SK-N-SH (cell line): ENCODE measurements at regions not wholly inside any gene's neighbourhood (a gene's known extent, or its start where the extent isn't known, plus 50 kb on each side); places are given as distances from the start of the nearest gene placed in this dataset.

ENCODE experiments used
- CTCF ChIA-PET: fragments of 300-600, 350-600 bp; formaldehyde crosslinking; extraction: SDS; loops from one replicate; lab custom pipeline; 2021; lab: Yijun Ruan, JAX
- POLR2A ChIA-PET: fragments of 350-600 bp; sonication (Branson Sonifier 250); formaldehyde crosslinking; extraction: SDS; loops from one replicate; lab custom pipeline; 2020; ENCODE audit warnings: antibody characterized with exemption, inconsistent platforms; lab: Yijun Ruan, JAX
- DNase-seq: peaks from one replicate; pipeline ENCODE4 v3.0.0; 2012
- H2AFZ ChIP-seq: fragments of 200-600 bp; sonication (generic); 2 replicates; pipeline ENCODE4 v1.8.1; 2016; ENCODE audit warnings: antibody characterized with exemption, mild to moderate bottlenecking, low read depth
- H3F3A ChIP-seq: fragments of 200-600 bp; sonication (generic); replicated peaks from 2 replicates; pipeline ENCODE3; 2016; ENCODE audit warnings: antibody characterized with exemption, mild to moderate bottlenecking; ENCODE audit not compliant: insufficient read depth
- H3K27ac ChIP-seq, 2 experiments: fragments of 200-500 bp in 1 of 2; fragments of 200-600 bp in 1 of 2; sonication (Bioruptor generic) in 1 of 2; sonication (generic), shearing (Covaris generic) in 1 of 2; 2 replicates each; pipeline versions ENCODE4 v1.5.1 to v1.6.1; 2014 to 2016; ENCODE audit warnings: low read depth in 2 of 2, inconsistent platforms in 1 of 2, low read length in 1 of 2, mild to moderate bottlenecking in 1 of 2, mixed read lengths in 1 of 2
- H3K27me3 ChIP-seq: fragments of 200-600 bp; sonication (generic), shearing (Covaris generic); 2 replicates; pipeline ENCODE4 v1.6.1; 2016; ENCODE audit warnings: mixed run types; ENCODE audit not compliant: insufficient read depth
- H3K36me3 ChIP-seq, 2 experiments: fragments of 200-500 bp in 1 of 2; fragments of 200-600 bp in 1 of 2; sonication (Bioruptor generic) in 1 of 2; sonication (generic) in 1 of 2; replicated peaks in 1 of 2; 2 replicates each; pipeline versions ENCODE3 to v1.5.1; 2014 to 2016; ENCODE audit warnings: low read length in 1 of 2, mild to moderate bottlenecking in 1 of 2; ENCODE audit not compliant: insufficient read depth in 2 of 2, control insufficient read depth in 1 of 2
- H3K4me1 ChIP-seq, 2 experiments: fragments of 200-500 bp in 1 of 2; fragments of 200-600 bp in 1 of 2; sonication (Bioruptor generic) in 1 of 2; sonication (generic), shearing (Covaris generic) in 1 of 2; 2 replicates each; pipeline versions ENCODE4 v1.5.1 to v1.6.1; 2014 to 2016; ENCODE audit warnings: low read depth in 1 of 2, low read length in 1 of 2, mixed run types in 1 of 2; ENCODE audit not compliant: insufficient read depth in 2 of 2, control insufficient read depth in 1 of 2
- H3K4me2 ChIP-seq: fragments of 200-600 bp; sonication (generic), shearing (Covaris generic); 2 replicates; pipeline ENCODE4 v1.6.1; 2017; ENCODE audit warnings: mixed run types
- H3K4me3 ChIP-seq, 2 experiments: fragments of 200-500 bp in 1 of 2; fragments of 200-600 bp in 1 of 2; sonication (Bioruptor generic) in 1 of 2; sonication (generic), shearing (Covaris generic) in 1 of 2; 2 replicates each; pipeline versions ENCODE4 v1.5.1 to v1.8.1; 2014 to 2016; ENCODE audit warnings: low read depth in 2 of 2, inconsistent platforms in 1 of 2, low read length in 1 of 2, mild to moderate bottlenecking in 1 of 2, mixed read lengths in 1 of 2, moderate library complexity in 1 of 2
- H3K79me2 ChIP-seq: fragments of 200-600 bp; sonication (generic); 2 replicates; pipeline ENCODE4 v1.8.1; 2017; ENCODE audit warnings: mild to moderate bottlenecking; ENCODE audit not compliant: insufficient read depth
- H3K9ac ChIP-seq: fragments of 200-600 bp; sonication (generic); 2 replicates; pipeline ENCODE4 v1.6.1; 2017; ENCODE audit warnings: mixed run types
- H3K9me2 ChIP-seq: fragments of 200-600 bp; sonication (generic); 2 replicates; pipeline ENCODE4 v1.6.1; 2017; ENCODE audit warnings: mixed run types
- H3K9me3 ChIP-seq: fragments of 200-600 bp; sonication (generic); 2 replicates; pipeline ENCODE4 v1.6.1; 2017; ENCODE audit warnings: mixed run types, mild to moderate bottlenecking, moderate library complexity
- H4K20me1 ChIP-seq: fragments of 200-600 bp; sonication (generic); 2 replicates; pipeline ENCODE4 v1.6.1; 2017; ENCODE audit warnings: mild to moderate bottlenecking, mixed run types; ENCODE audit not compliant: insufficient read depth
- FOXJ3 ChIP-seq: sonication (generic); formaldehyde crosslinking; IDR thresholded peaks from 2 replicates; pipeline ENCODE4 v1.5.1; 2020; ENCODE audit warnings: mild to moderate bottlenecking, missing genetic modification reagents
- GABPA ChIP-seq: IDR thresholded peaks from 2 replicates; pipeline ENCODE4 v1.4.0; 2012; ENCODE audit warnings: low read depth, mild to moderate bottlenecking
- GATA2 ChIP-seq: sonication (generic); formaldehyde crosslinking; IDR thresholded peaks from 2 replicates; pipeline ENCODE4 v1.5.0; 2020; ENCODE audit warnings: mild to moderate bottlenecking, missing genetic modification reagents
- JUND ChIP-seq: IDR thresholded peaks from 2 replicates; pipeline ENCODE4 v1.4.0; 2012
- MEF2A ChIP-seq: IDR thresholded peaks from 2 replicates; pipeline ENCODE4 v1.4.0; 2012; ENCODE audit warnings: low read depth, borderline replicate concordance
- MXI1 ChIP-seq: IDR thresholded peaks from 2 replicates; pipeline ENCODE4 v1.6.1; 2012; ENCODE audit warnings: mild to moderate bottlenecking, low read depth, low read length, improper control_type of control experiment
- NFIC ChIP-seq: IDR thresholded peaks from 2 replicates; pipeline ENCODE4 v1.4.0; 2012; ENCODE audit warnings: borderline replicate concordance
- SMC3 ChIP-seq: IDR thresholded peaks from 2 replicates; pipeline ENCODE4 v1.6.1; 2012; ENCODE audit warnings: low read depth, low read length, improper control_type of control experiment
- WGBS: methylation state at CpG from one replicate; pipeline ENCODE4 v1.1.6; 2017; ENCODE audit warnings: low lambda C conversion rate; 5-methylcytosine and 5-hydroxymethylcytosine counted together
- TF ChIP-seq, protein P1 (sequence below): fragments of 150-350 bp; IDR thresholded peaks from 2 replicates; pipeline ENCODE4 v1.6.1; 2016; ENCODE audit warnings: mild to moderate bottlenecking, low read depth, low read length
- TF ChIP-seq, protein P2 (sequence below): IDR thresholded peaks from 2 replicates; pipeline ENCODE4 v1.4.0; 2012; ENCODE audit warnings: low read depth, borderline replicate concordance
- TF ChIP-seq, protein P3 (sequence below): IDR thresholded peaks from 2 replicates; pipeline ENCODE4 v1.4.0; 2012; ENCODE audit warnings: low read depth, borderline replicate concordance

DNA sequence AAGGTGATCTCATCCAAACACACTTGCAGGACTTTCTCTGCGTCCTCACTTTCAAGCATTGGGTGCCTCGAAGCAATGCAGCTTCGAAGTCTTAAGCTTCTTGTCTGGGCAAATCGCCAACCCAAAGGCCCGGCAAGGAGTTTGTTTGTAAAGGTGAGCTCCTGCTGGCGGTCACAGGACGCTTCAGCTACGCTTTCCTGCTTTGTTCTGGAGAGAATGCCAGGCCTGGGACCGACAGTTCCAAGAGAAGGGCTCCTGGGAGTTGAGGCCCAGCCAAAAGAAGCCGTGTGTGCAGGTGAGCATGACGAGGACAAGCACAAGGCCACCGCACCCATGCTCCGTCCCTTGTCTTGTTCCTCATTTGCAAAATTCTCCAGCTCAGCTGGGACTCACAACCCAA is 106.6 kb upstream of the DOCK1 start:
- Histone ChIP-seq H3K27me3 (no peaks in the 10 kb centered on the region), H4K20me1 (no peaks in the 10 kb centered on the region), H2AFZ (no peak overlapping the region), H3K9me2 (no peaks in the 10 kb centered on the region), H3K4me1 (no peaks in the 10 kb centered on the region), H3K4me3 (no peak overlapping the region), H3K9me3 (no peaks in the 10 kb centered on the region), H3K79me2 (no peaks in the 10 kb centered on the region), H3K9ac (no peak overlapping the region)
- DNase-seq, result no peak
- CTCF ChIA-PET, result interaction anchor here (0.6 to 0.9 kb wide), 3 partner anchors 13 to 96 kb away, joined by 3 to 5 read pairs (median 3); no protein-coding TSS in a partner anchor
- 26% methylated on average over 13 of the region's 13 CpGs for WGBS
- TF ChIP-seq, protein P1, sequence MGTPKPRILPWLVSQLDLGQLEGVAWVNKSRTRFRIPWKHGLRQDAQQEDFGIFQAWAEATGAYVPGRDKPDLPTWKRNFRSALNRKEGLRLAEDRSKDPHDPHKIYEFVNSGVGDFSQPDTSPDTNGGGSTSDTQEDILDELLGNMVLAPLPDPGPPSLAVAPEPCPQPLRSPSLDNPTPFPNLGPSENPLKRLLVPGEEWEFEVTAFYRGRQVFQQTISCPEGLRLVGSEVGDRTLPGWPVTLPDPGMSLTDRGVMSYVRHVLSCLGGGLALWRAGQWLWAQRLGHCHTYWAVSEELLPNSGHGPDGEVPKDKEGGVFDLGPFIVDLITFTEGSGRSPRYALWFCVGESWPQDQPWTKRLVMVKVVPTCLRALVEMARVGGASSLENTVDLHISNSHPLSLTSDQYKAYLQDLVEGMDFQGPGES, result no peak
- TF ChIP-seq MEF2A (no peak), GATA2 (CRISPR knock-in tag) (no peak), GABPA (no peak), FOXJ3 (CRISPR knock-in tag) (no peak)
- TF ChIP-seq, protein P2, sequence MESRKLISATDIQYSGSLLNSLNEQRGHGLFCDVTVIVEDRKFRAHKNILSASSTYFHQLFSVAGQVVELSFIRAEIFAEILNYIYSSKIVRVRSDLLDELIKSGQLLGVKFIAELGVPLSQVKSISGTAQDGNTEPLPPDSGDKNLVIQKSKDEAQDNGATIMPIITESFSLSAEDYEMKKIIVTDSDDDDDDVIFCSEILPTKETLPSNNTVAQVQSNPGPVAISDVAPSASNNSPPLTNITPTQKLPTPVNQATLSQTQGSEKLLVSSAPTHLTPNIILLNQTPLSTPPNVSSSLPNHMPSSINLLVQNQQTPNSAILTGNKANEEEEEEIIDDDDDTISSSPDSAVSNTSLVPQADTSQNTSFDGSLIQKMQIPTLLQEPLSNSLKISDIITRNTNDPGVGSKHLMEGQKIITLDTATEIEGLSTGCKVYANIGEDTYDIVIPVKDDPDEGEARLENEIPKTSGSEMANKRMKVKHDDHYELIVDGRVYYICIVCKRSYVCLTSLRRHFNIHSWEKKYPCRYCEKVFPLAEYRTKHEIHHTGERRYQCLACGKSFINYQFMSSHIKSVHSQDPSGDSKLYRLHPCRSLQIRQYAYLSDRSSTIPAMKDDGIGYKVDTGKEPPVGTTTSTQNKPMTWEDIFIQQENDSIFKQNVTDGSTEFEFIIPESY, result no peak
- TF ChIP-seq, protein P3, sequence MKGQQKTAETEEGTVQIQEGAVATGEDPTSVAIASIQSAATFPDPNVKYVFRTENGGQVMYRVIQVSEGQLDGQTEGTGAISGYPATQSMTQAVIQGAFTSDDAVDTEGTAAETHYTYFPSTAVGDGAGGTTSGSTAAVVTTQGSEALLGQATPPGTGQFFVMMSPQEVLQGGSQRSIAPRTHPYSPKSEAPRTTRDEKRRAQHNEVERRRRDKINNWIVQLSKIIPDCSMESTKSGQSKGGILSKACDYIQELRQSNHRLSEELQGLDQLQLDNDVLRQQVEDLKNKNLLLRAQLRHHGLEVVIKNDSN, result no peak
- TF ChIP-seq, all 33 proteins: peak for 0
- Histone ChIP-seq H3K4me2 (no peak overlapping the region), H3K36me3 (no peaks in the 10 kb centered on the region), H3K27ac (no peak overlapping the region), H3F3A (no peaks in the 10 kb centered on the region)
- POLR2A ChIA-PET, result no interaction called here

DNA sequence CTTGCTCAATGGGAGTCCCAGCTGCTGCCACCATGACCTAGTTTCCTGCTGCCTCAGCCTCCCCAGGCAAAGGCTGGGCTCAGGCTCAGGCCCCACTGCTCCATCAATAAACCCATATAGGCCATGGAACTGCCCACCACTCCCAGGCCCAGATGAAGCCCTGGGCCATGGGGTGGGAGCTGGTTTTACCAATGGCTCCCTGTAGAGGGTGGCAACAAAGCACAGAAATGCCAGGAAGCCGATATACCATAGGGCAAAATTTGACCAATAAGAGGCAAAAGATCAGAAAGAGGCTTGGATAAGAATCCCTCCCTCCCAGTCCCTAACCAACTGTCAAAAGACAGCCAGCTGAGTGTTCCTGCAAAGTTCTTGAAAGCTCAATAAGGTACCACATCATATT is 101.8 kb upstream of the DOCK1 start:
- Histone ChIP-seq H3K27me3 (no peaks in the 10 kb centered on the region), H3K36me3 (no peaks in the 10 kb centered on the region), H4K20me1 (no peaks in the 10 kb centered on the region), H3K27ac (no peak overlapping the region), H3K9ac (no peak overlapping the region), H3K9me2 (0 out of 2 replicates have a peak, but pooled peaks cover 3% of the 10 kb centered on the region), H3F3A (no peaks in the 10 kb centered on the region), H3K79me2 (no peaks in the 10 kb centered on the region), H3K4me2 (no peak overlapping the region), H3K9me3 (no peaks in the 10 kb centered on the region), H3K4me1 (no peaks in the 10 kb centered on the region), H3K4me3 (no peak overlapping the region), H2AFZ (no peak overlapping the region)
- ChIA-PET POLR2A (no interaction called here), CTCF (interaction anchor here (1.0 kb wide), 1 partner anchor 54 kb away, joined by 3 read pairs; no protein-coding TSS in a partner anchor)
- no peak for DNase-seq
- TF ChIP-seq NFIC, result no peak
- no peak for TF ChIP-seq SMC3
- no peak for TF ChIP-seq MXI1
- TF ChIP-seq, protein P1, result no peak
- no peak for TF ChIP-seq JUND
- TF ChIP-seq, protein P3, result no peak
- WGBS, result 0% methylated on average over 1 of the region's 1 CpG
